SU-DHL-6 (cell line): ENCODE measurements at regions not wholly inside any gene's neighbourhood (a gene's known extent, or its start where the extent isn't known, plus 50 kb on each side); places are given as distances from the start of the nearest gene placed in this dataset.

Experiments used
- CTCF ChIP-seq: fragments of 200-600 bp; sonication (generic); IDR thresholded peaks from one replicate; pipeline ENCODE4 v1.5.1; 2017; ENCODE audit warnings: antibody characterized with exemption, mild to moderate bottlenecking, low read length, moderate library complexity; ENCODE audit not compliant: insufficient read depth, poor library complexity, severe bottlenecking
- EZH2phosphoT487 ChIP-seq: fragments of 200-600 bp; sonication (generic), shearing (Covaris generic); conservative IDR thresholded peaks from 2 replicates; pipeline ENCODE4 v1.6.1; 2018; ENCODE audit warnings: mild to moderate bottlenecking, antibody characterized with exemption, low read length, moderate library complexity, mixed read lengths

DNA sequence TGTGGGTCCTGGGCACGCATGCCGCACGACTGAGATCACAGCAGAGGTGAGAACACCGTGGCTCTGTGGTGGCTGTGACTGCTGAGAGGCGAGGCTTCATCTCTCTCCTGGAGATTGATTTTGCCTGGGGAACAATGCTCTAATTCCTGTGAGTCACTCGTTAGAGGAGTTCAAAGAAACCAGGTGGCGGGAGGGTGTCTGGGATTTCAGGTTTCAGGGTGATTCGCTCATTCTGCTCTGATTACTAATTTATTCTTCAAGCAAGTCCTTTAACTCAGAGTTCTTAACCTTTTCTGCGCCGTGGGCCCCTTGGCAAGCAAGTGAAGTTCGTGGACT, 56.3 kb downstream of the GLI2 start:
- no peak for TF ChIP-seq CTCF
- no peak for TF ChIP-seq EZH2phosphoT487
